ENCODE measurements at regions not wholly inside any gene's neighbourhood (a gene's known extent, or its start where the extent isn't known, plus 50 kb on each side); places are given as distances from the start of the nearest gene placed in this dataset.

- DNase-seq (ENCODE audit: low spot score) = peak; percentile 68
Observed at GRCh38 chr15:69530991-69531664, 78.5 kb downstream of the RPLP1 start.

GRCh38 chr15:69531665-69532027, 79.0 kb downstream of the RPLP1 start:
- DNase-seq (ENCODE audit: low spot score) = peak; percentile 58

DNA sequence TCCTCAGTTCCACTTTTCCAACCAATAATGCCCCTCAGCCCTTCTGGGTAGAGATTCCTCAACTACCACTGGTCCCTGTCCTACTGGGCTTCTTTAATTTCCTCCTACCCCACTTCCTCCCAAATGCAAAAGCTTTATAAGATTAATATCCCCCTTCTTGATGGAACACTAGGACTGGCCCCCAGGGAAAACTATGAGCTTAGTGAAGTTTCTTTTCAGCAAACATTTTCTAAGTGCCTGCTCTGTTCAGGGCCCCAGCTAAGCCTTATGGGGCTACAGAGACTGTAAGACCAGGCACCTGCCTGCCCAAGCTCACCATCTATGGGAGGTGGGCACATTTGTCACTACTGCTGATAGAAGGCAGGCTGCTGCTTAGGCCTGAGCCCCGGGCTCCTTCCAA, 79.4 kb downstream of the RPLP1 start:
- DNase-seq (ENCODE audit: low spot score) = no peak

GRCh38 chr15:69532856-69533255, 80.2 kb downstream of the RPLP1 start:
- no peak for DNase-seq (ENCODE audit: low spot score)

- DNase-seq (ENCODE audit: low spot score) = no peak
Observed at GRCh38 chr15:69533522-69533921, 80.9 kb downstream of the RPLP1 start.

DNA sequence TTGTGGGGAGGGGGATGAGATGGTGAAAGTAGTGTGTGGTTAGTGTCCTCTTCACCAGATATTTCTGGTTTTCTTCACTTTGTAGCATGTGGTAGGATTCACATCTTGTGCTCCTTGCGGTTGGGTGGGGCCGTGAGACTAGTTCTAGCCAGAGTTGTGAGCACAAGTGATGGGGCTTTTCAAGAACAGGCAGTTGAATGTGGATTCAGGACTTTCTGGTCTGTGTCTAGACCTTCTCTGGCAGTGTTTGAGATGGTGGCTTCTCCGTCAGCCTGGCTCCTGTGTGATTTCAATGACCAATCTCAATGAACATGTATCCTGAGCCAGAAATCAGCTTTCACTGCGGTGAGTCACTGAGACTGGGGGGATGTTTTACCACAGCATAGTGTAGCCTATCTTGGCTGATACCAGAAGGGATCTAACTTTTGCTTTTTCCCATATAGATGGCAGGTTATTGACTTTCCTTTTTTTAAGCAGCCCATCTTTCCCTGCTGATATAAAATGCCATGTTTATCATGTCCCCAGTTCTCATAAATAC, 82.6 kb downstream of the RPLP1 start:
- DNase-seq (ENCODE audit: low spot score) = peak; percentile 27

DNA sequence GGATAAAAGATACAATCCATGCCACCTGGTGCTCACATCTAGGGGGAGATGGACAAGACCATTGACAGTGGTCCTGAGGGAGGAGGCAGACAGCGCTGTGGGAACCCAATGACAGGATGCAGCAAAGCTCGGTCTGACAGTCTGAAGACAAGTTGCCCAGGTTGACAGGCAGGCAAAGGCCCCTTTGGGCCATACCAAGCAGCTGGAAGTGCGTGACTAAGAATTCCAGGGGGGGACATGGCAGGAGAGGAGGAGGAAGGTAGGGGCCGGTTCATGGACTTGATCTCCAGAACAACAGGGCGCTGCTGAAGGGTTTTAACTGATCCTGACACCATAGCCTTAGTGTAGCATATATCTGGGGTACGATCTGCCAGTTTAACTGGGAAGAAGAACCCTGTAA, 83.4 kb downstream of the RPLP1 start:
- DNase-seq (ENCODE audit: low spot score) = no peak

DNA sequence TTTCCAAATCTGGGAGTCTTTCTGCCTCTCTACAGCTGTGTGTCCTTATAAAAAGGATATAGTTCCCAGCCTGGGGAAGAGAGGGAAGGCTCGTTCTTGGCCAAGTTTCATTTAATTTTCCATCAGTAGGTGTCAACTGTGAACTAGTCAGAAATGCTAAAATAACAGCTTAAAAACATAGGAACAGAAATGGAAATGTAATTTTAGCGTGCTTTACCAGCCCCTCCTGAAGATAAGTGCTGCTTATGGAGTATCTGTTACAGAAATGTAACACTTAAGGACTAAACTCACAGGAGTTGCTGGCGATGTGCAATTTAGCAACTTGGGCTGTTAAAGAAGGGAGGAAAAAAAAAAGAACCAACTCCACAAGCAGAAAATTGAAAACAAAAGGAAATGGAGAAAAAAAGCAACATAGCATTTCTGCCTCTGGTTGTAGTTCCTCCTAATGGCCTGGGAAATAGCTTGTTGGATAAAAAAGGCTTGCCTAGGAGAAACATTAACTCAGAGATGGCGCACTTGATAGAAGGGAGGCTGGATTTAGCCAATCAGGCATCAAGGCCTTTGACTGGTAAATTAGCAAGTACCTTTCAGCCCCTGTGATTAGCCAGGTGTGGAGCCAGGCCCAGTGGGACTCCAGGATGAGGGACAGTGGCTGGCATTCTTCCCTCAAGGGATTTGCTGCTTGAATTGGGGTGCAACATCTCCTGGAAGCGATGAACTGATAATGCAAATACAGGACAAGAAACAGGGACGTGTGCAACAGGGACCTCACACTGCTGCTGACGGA, 84.3 kb downstream of the RPLP1 start:
- peak; percentile 31 for DNase-seq (ENCODE audit: low spot score)

DNA sequence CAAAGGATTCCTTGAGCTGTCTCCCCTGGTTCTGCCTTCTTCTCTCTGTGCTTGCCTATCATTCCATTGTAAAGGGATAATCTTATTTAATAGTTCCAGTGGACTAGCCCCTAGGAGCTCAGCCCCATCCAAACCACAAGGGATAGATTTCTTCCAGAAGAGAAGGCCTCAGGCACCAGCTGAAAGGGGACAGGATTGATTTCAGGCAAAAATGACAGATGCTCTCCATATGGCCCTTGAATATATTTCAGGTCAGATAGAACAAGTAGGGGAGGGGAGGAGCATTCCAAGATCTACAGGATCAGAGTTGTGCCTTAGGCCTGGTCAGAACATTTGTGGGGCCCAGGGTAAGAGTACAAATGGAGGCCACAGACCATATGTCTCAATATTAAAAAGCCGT, 85.3 kb downstream of the RPLP1 start:
- peak; percentile 44 for DNase-seq (ENCODE audit: low spot score)

DNA sequence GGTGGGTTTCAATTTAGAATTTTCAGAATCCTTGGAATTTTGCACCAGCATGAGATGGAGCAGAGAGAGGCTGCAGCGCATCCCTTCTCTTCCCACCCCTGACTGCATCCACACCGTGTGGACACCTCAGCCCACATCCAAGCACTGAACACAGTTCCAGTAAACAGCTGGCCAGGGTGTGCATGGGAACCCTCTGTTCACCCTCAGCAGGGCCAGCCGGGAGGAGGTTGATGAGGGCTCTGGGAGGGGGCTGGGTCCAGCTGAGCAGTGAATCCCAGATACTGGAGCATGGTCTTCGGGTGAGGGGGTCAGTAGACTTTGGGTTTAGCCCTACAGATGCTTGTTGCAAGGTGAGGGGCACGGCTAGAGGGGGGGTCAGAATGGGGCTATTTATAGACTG, 85.8 kb downstream of the RPLP1 start:
- DNase-seq (ENCODE audit: low spot score) = no peak

GRCh38 chr15:69539345-69539744, 86.7 kb downstream of the RPLP1 start:
- no peak for DNase-seq (ENCODE audit: low spot score)

- no peak for DNase-seq (ENCODE audit: low spot score)
Observed at GRCh38 chr15:69540622-69541021, 88.0 kb downstream of the RPLP1 start.

DNA sequence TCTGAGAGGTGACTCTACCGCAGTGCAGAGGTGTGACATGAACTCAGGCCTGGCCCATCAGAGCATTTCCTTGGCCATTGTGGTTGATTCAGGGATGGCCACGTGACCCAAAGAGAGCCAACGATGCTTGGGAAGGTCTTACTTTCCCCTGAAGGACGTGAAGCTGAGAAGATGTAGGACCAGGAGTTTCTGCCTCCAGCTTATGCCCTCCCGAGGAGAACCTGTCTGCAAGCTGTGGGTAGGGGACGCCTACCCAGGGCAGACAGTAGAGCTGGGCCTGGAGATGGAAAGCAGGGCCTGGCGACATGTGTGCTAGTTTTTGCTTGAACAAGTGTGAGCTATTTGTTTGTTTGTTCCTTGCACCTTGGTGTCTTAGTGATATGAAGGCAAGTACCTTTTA, 89.4 kb downstream of the RPLP1 start:
- DNase-seq (ENCODE audit: low spot score) = no peak

DNA sequence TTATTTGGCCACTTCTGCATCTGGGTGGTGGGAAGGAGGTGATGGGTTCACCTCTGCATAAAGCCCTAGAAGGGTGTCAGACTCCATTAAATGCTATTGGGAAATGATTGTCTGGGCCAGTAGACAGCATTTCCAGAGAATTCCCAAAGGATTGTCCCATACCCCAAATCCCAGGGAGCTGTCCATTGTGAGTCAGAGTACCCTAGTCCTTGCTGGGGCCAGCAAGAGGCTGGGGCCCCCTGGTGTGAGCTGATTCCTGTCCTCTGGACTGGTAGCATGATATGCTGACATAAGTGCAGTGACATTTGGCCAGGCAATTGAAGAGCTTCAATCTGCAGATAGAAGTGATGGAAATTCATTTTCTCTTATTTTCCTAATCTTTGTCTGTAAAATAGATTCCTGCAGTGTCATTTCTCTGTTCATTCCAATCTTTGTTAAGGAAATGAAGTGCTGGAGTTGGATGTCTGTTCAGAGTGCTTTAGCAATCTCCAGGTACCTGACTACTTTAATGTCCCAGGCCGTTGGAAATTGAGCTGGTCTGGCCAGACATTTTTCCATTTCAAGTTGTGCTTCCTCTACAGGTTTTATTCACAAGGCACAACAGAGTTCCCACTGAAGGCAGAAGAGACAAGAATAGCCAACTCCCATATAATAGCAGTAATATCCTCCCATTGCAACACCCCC, 91.2 kb downstream of the RPLP1 start:
- no peak for DNase-seq (ENCODE audit: low spot score)

DNA sequence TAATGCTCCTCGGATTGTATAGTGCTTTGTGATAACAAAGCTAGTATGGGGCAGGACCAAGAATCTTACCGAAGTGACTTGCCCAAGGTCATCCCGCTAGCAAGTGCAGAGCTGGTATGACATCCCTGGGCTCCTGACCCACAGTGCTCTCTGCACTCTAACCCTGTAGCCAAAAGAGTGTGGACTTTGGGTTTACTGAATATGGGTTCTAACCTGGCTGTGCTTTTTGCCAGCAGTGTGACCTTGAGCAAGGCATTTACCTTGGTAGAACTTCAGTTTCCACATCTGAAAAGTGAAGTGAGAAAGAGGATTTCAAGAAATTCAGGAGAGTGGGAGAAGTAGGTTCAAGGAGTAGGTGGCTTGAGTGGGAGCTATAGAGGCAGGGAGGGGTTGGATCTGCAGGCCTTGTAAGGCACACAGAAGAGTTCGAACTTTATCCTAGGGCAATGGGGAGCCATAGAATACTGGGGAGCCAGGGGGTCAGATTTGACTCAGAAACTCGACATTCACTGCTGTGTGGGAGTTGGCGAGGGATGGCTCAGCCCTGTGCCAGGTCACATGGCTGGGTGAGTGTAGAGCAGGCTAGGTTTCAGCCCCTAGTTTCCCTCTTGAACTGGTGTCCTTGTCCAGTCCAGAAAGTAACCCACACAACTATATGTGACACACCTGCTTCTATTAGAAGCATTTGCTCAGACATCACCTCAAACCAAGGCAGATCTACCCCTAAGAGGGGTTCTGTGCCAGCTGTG, 91.9 kb downstream of the RPLP1 start:
- DNase-seq (ENCODE audit: low spot score) = no peak

GRCh38 chr15:69546182-69546581, 93.6 kb downstream of the RPLP1 start:
- DNase-seq (ENCODE audit: low spot score) = no peak

DNA sequence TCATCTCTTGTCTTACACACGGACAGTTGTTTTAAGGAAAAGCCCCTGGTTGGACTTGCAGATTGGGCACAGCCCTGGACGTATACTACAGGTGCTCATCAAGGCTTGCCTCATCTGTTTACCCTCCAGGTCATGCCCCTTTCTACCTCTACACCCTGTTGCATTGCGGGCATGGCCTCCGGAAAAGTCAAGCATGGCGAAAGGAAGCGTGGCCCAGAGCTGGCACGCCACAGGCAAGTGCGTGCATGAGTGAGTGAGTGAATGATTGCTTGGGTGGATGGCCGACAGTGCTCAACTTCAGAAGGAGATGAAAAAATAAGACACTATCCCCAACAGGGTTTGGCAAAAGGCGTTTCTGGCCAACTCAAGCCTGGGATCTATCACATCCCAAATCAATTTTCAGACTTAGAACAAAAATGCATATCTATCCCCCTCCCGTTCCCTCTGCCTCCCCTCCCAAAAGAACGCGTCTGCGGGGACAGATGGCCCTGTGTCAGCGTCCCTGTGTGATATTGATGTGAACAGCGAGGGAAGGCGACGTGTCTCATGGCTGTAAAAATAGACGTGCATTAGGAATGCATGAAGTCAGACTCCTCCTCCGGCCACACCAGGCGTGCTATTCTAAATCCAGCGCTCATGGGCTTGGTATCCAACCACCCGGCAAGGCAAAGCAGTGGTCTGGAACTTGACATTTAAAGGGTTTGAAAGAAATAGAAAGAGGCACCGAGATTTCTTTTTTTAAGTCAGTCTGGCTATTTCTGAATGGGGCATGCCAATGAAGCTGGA, 96.0 kb downstream of the RPLP1 start:
- peak; percentile 84 for DNase-seq (ENCODE audit: low spot score)

DNA sequence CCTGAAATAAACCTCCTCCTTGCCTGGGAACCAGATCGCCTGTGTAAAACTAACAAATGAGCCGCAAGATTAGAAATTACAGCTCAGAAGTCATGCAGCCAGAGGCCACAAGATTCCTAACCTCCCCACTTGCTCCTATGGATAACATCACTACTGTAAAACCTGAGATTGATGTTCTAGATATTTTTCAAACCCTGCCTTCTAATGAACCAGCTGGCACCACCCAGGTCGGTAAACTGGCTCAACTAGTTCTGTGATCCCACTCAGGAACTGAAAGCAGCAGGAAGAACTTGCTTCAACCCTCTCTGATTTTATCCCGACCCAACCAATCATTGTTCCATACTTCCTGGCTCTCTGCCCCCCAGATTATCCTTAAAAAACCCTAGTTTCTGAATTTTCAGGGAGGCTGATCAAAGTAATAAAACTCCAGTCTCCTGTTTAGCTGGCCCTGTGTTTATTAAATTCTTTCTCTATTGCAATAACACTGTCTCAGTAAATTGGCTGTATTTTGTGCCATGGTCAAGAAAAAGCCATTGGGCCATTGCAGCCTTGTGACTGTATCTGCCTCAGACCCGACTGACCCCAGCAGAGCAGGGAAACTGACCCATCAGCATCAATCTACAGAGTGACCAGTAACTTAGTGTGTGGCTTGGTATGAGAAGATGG, 98.9 kb downstream of the RPLP1 start:
- no peak for DNase-seq (ENCODE audit: low spot score)

- no peak for DNase-seq (ENCODE audit: low spot score)
Observed at GRCh38 chr15:69552057-69552815, 99.6 kb downstream of the RPLP1 start.

DNA sequence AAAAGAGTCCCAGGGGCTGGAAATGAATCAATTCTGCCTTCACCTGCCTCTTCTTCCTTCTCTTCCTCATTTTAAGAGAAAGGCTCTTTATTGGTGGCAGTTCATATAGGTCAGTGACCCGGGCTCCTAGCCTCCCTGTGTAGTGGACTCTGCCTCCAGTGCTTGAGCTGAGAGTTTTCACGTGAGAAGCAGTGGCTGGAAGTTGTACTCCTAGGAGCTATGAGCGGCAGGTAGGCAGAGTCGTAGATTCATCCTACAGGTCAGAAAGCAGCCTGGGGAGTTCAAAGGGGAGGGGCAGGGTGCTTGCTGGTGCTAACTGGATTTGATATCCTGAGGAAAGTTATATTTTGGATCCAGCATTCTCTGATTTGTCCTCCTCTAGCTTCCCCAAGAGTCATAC, 101.1 kb downstream of the RPLP1 start:
- no peak for DNase-seq (ENCODE audit: low spot score)

All from umbilical cord (tissue), 1 donor.